Gastrocnemius medialis (tissue), 4 donors: ENCODE measurements at regions not wholly inside any gene's neighbourhood (a gene's known extent, or its start where the extent isn't known, plus 50 kb on each side); places are given as distances from the start of the nearest gene placed in this dataset.
"Not testable (repeated sequence)": the region's sequence is repeated elsewhere in the genome, so short reads cannot be mapped to it uniquely, and the experiment has no call there.

Experiments used
- ATAC-seq, 2 donors: fragments of 150-250 bp; one replicate each; pipeline ENCODE4 v1.9.1; 2016
- DNase-seq, 2 donors: peaks; one replicate each; pipeline ENCODE4 v3.0.0-alpha.2; 2019
- H3K27ac ChIP-seq, 4 donors: fragments of 200-600 bp; sonication (generic); 1 replicate in 1 of 4; 2 replicates in 3 of 4; pipeline ENCODE4 v1.5.1; 2016 to 2018; ENCODE audit warnings: mild to moderate bottlenecking in 2 of 4, moderate library complexity in 1 of 4
- H3K27me3 ChIP-seq, 3 donors: fragments of 200-600 bp; sonication (generic) in 2 of 3; 1 replicate in 1 of 3; 2 replicates in 2 of 3; pipeline versions ENCODE4 v1.5.1 to v1.6.0; 2016 to 2019; ENCODE audit warnings: mild to moderate bottlenecking in 1 of 3, moderate library complexity in 1 of 3
- H3K36me3 ChIP-seq, 2 donors: fragments of 200-600 bp; sonication (generic) in 1 of 2; one replicate each; pipeline ENCODE4 v1.5.1; 2017 to 2018
- H3K4me1 ChIP-seq, 2 donors: fragments of 200-600 bp; sonication (generic) in 1 of 2; one replicate each; pipeline ENCODE4 v1.5.1; 2016 to 2017; ENCODE audit warnings: mild to moderate bottlenecking in 2 of 2
- H3K4me3 ChIP-seq, 4 donors: fragments of 200-600 bp; sonication (generic) in 3 of 4; 1 replicate in 1 of 4; 2 replicates in 3 of 4; pipeline ENCODE4 v1.5.1; 2016 to 2019; ENCODE audit warnings: mild to moderate bottlenecking in 2 of 4
- H3K9me3 ChIP-seq, 3 donors: fragments of 200-600 bp; sonication (generic) in 2 of 3; 1 replicate in 1 of 3; 2 replicates in 2 of 3; pipeline ENCODE4 v1.5.1; 2016 to 2019
- POLR2A ChIP-seq, 2 donors: fragments of 450-650 bp; IDR thresholded peaks; one replicate each; pipeline ENCODE4 v1.6.1; 2017; ENCODE audit warnings: antibody characterized with exemption in 2 of 2, mild to moderate bottlenecking in 2 of 2, moderate library complexity in 2 of 2
- in situ Hi-C, 4 donors: fragments of 200-750 bp; cut with MboI; loops; one replicate each; pipeline versions ENCODE4 v1.15.0 to v1.8.0; 2017; ENCODE audit warnings: low sequenced_read_pairs in 4 of 4
- intact Hi-C: fragments of 100-400 bp; cut with DNase I; formaldehyde crosslinking; loops from one replicate; pipeline ENCODE4 v1.15.1; 2023; ENCODE audit warnings: low total_unique reads
- TF ChIP-seq, protein P1 (sequence below), 5 experiments: fragments of 450-650 bp in 3 of 5; fragments of 200-600 bp in 2 of 5; sonication (generic) in 2 of 5; IDR thresholded peaks in 4 of 5; conservative IDR thresholded peaks in 1 of 5; 1 replicate in 4 of 5; 2 replicates in 1 of 5; pipeline ENCODE4 v1.5.1; 2016 to 2019; ENCODE audit warnings: antibody characterized with exemption in 5 of 5, mild to moderate bottlenecking in 3 of 5, moderate library complexity in 3 of 5

- no peaks in the 10 kb centered on the region for H3K27me3 ChIP-seq
- no peak overlapping the region for H3K27ac ChIP-seq
- H3K4me1 ChIP-seq = no peaks in the 10 kb centered on the region
- H3K4me3 ChIP-seq = no peak overlapping the region
- intact Hi-C loops (no loop called here), in situ Hi-C loops (no loop called here)
- TF ChIP-seq, protein P1, sequence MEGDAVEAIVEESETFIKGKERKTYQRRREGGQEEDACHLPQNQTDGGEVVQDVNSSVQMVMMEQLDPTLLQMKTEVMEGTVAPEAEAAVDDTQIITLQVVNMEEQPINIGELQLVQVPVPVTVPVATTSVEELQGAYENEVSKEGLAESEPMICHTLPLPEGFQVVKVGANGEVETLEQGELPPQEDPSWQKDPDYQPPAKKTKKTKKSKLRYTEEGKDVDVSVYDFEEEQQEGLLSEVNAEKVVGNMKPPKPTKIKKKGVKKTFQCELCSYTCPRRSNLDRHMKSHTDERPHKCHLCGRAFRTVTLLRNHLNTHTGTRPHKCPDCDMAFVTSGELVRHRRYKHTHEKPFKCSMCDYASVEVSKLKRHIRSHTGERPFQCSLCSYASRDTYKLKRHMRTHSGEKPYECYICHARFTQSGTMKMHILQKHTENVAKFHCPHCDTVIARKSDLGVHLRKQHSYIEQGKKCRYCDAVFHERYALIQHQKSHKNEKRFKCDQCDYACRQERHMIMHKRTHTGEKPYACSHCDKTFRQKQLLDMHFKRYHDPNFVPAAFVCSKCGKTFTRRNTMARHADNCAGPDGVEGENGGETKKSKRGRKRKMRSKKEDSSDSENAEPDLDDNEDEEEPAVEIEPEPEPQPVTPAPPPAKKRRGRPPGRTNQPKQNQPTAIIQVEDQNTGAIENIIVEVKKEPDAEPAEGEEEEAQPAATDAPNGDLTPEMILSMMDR (IDR thresholded peaks at IDR 0.05 in 4 of 5, conservative IDR thresholded peaks at IDR 0.05 in 1 of 5) = no peak
- no peak for TF ChIP-seq POLR2A (IDR thresholded peaks at IDR 0.05)
- no peaks in the 10 kb centered on the region for H3K36me3 ChIP-seq
- ATAC-seq (no peak), DNase-seq (no peak)
- no peaks in the 10 kb centered on the region for H3K9me3 ChIP-seq
These were observed 256.4 kb upstream of the ARHGEF26 start for GRCh38 chr3:153864793-153865192.

GRCh38 chr3:153866901-153867300 lies 254.3 kb upstream of the ARHGEF26 start:
- no peaks in the 10 kb centered on the region for H3K4me1 ChIP-seq
- no peak overlapping the region for H3K4me3 ChIP-seq
- H3K36me3 ChIP-seq = no peaks in the 10 kb centered on the region
- H3K27ac ChIP-seq = no peak overlapping the region
- no peak for DNase-seq
- TF ChIP-seq POLR2A (IDR thresholded peaks at IDR 0.05) = no peak
- TF ChIP-seq, protein P1 (IDR thresholded peaks at IDR 0.05 in 4 of 5, conservative IDR thresholded peaks at IDR 0.05 in 1 of 5) = no peak
- intact Hi-C loops = no loop called here
- H3K27me3 ChIP-seq = no peaks in the 10 kb centered on the region
- no peaks in the 10 kb centered on the region for H3K9me3 ChIP-seq
- in situ Hi-C loops = no loop called here
- no peak for ATAC-seq

DNA sequence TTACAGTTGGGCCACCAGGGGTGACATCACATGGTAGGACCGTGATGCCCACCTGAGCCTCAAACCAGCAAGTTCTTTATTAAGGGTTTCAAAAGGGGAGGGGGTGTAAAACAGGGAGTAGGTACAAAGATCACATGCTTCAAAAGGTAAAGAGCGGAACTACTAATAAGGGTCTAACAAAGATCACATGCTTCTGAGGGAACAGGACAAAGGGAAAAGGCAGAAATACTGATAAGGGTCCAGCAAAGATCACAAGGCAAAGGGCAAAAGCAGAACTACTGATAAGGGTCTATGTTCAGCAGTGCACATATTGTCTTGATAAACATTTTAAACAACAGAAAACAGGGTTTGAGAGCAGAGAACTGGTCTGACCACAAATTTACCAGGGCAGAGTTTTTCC lies 246.8 kb upstream of the ARHGEF26 start:
- DNase-seq, H3K27me3 ChIP-seq, H3K9me3 ChIP-seq, in situ Hi-C loops, H3K4me3 ChIP-seq, intact Hi-C loops, H3K36me3 ChIP-seq, H3K4me1 ChIP-seq, H3K27ac ChIP-seq, ATAC-seq: not testable (repeated sequence)

- TF ChIP-seq POLR2A (IDR thresholded peaks at IDR 0.05) = no peak
- TF ChIP-seq, protein P1 (IDR thresholded peaks at IDR 0.05 in 4 of 5, conservative IDR thresholded peaks at IDR 0.05 in 1 of 5) = no peak
- no peaks in the 10 kb centered on the region for H3K27me3 ChIP-seq
- no peak for ATAC-seq
- no peak overlapping the region for H3K4me3 ChIP-seq
- no peaks in the 10 kb centered on the region for H3K9me3 ChIP-seq
- H3K27ac ChIP-seq = no peak overlapping the region
- intact Hi-C loops (no loop called here), in situ Hi-C loops (no loop called here)
- no peaks in the 10 kb centered on the region for H3K36me3 ChIP-seq
- no peak for DNase-seq
- H3K4me1 ChIP-seq = no peaks in the 10 kb centered on the region
These were observed 240.7 kb upstream of the ARHGEF26 start for GRCh38 chr3:153880493-153880892.

GRCh38 chr3:153881201-153881600 lies 240.0 kb upstream of the ARHGEF26 start:
- no peak overlapping the region for H3K27ac ChIP-seq
- DNase-seq (no peak), ATAC-seq (no peak)
- no peaks in the 10 kb centered on the region for H3K4me1 ChIP-seq
- in situ Hi-C loops = no loop called here
- intact Hi-C loops = no loop called here
- H3K9me3 ChIP-seq = no peaks in the 10 kb centered on the region
- H3K36me3 ChIP-seq = no peaks in the 10 kb centered on the region
- H3K4me3 ChIP-seq = no peak overlapping the region
- no peaks in the 10 kb centered on the region for H3K27me3 ChIP-seq
- no peak for TF ChIP-seq POLR2A (IDR thresholded peaks at IDR 0.05)
- TF ChIP-seq, protein P1 (IDR thresholded peaks at IDR 0.05 in 4 of 5, conservative IDR thresholded peaks at IDR 0.05 in 1 of 5) = no peak
